HG03280 (cell line): ENCODE measurements at regions not wholly inside any gene's neighbourhood (a gene's known extent, or its start where the extent isn't known, plus 50 kb on each side); places are given as distances from the start of the nearest gene placed in this dataset.
A peak's percentile ranks its signal among the peaks of the same experiment; 100 is the strongest.
"Not testable (repeated sequence)": the region's sequence is repeated elsewhere in the genome, so short reads cannot be mapped to it uniquely, and the experiment has no call there.

Source experiments
- ATAC-seq: cut with Tn5 transposase; IDR thresholded peaks from one replicate; pipeline ENCODE4 v1.9.1; 2021; ENCODE audit warnings: mild to moderate bottlenecking, moderate library complexity; ENCODE audit not compliant: unreplicated experiment

DNA sequence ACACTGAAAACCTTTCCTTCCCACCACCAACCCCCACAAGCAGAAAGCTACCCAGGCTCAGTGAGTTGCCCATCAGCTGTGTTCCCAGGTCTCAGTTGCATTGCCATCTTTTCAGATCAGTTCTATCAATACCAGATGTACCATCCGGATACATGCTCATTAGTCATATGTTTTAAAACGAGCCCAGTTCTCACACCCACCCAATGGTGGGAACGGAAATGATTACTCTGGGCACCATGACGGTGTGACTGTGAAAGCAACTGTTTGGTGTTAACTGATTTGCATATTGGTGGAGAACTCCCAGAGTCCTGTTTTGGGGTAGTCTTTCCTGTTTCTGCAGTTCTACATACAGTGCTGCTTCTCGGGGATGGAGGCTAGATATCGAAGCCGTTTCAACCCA lies 212.3 kb downstream of the TRIM36 start:
- peak; percentile 91 for ATAC-seq

GRCh38 chr5:114953565-114953964 lies 216.1 kb downstream of the TRIM36 start:
- ATAC-seq = no peak

GRCh38 chr5:114952876-114953275 lies 216.8 kb downstream of the TRIM36 start:
- ATAC-seq = no peak

DNA sequence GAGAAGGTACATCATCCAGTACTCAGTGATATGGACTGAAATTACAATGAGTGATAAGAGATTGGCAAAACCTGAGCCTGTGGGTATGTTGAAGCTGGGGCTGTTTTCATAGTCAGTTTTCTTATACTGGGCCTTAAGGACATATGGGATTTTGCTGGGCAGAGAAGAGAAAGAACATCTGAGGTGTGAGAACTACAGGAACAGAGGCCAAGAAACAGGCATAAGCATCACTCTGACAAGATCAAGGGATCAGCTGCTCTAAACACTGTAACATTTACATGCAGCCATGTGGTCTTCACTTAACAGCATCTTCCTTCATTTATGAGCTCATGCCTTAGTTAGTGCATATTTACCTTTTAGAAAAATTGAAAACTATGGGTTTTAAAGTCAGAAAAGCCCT lies 220.0 kb downstream of the TRIM36 start:
- no peak for ATAC-seq

GRCh38 chr5:114948986-114949621 lies 220.6 kb downstream of the TRIM36 start:
- ATAC-seq = no peak

- no peak for ATAC-seq
These were observed 221.3 kb downstream of the TRIM36 start for GRCh38 chr5:114948363-114948762.

DNA sequence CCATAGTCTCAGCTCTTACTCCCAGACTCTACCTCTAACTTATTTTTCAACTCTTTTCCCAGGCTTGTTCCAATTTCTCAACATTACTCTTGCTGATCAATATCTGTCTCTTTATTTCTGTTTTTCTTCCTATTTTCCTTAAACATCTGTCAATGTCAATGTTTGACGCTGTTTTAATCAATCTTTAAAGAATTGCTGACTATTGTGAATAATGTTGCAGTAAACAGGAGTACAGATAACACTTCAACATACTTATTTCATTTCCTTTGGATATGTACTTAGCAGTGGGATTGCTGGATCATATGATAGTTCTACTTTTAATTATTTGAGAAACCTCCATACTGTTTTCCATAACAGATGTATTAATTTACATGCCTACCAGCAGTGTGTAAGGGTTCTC lies 229.0 kb downstream of the TRIM36 start:
- no peak for ATAC-seq

GRCh38 chr5:114935490-114935889 lies 234.2 kb downstream of the TRIM36 start:
- no peak for ATAC-seq

GRCh38 chr5:114928644-114929462 lies 240.9 kb downstream of the TRIM36 start:
- no peak for ATAC-seq

GRCh38 chr5:114924769-114925168 lies 244.9 kb downstream of the TRIM36 start:
- no peak for ATAC-seq

- ATAC-seq = no peak
These were observed 257.4 kb downstream of the TRIM36 start for GRCh38 chr5:114912189-114912920.

GRCh38 chr5:114910727-114911126 lies 259.0 kb downstream of the TRIM36 start:
- no peak for ATAC-seq

DNA sequence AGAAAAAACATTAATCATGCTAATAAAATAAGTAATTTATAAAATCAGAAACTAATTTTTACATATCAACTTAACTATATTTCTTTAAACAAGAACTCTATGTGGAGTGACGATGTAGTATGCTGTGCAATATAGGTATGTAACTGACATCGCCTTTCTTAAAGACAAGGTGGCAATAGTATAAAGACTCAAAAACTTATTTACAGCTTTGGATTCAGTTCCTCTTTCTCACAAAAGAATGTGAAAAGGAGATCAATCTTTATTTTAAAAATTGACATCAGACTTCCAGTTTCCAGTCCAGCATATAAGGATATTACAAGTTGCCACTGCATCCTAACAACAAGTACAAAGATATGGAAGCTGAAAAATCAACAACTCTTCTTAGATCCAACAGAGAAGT lies 260.3 kb downstream of the TRIM36 start:
- no peak for ATAC-seq

DNA sequence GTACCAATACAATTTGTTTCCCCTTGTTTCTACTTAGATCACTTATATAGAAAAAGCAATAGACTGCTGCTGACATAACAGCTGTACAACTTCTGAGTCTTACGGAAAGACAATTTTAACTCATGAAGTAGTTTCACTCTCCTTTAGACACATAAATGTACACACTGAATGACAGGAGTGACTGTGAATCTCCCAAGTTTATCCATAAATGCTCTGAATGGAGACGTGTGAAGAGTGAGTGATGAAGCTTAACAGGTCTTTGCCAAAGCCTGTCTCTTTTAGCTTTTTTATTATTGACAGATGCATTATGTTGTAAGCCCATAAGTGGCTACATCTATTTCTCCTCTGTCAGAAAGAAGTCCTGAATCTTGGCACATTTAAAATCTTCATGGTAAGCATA lies 265.9 kb downstream of the TRIM36 start:
- no peak for ATAC-seq

DNA sequence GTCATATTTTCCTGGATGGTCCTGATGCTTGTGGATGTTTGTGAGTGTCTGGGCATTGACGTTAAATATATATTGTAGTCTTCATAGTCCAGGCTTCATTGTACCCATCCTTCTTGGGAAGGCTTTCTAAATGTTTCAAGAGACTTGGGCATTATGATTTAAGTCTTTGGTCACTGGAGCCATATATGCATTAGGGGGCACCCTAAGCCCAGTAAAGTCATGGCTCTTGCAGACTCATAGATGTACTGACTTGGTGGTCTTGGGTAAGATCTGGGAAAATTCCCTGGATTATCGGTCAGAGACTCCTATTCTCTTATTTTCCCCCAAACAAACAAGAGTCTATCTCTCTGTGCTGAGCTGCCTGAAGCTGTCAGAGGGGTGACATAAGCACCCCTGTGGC lies 271.1 kb downstream of the TRIM36 start:
- ATAC-seq = no peak

DNA sequence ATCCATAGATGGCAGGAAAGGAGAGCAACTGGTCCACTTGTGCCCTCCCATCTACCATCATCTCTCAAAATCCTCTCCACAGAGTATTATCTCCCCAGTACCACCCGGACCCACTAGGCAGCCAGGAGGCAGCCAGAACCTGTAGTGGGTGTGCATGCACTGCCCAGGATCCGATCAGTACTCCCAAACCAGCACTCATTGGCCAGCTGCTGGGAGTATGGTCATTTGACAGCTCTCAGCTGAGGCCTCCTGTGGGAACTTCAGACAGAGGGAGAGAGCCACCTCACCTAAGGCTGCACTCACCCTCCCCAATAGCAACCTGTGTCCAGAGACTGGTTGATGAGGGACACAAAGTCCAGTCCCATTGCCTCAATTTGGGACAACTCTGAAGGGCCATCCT lies 286.0 kb downstream of the TRIM36 start:
- ATAC-seq = no peak

- ATAC-seq = no peak
These were observed 310.3 kb downstream of the TRIM36 start for GRCh38 chr5:114859438-114859735.

DNA sequence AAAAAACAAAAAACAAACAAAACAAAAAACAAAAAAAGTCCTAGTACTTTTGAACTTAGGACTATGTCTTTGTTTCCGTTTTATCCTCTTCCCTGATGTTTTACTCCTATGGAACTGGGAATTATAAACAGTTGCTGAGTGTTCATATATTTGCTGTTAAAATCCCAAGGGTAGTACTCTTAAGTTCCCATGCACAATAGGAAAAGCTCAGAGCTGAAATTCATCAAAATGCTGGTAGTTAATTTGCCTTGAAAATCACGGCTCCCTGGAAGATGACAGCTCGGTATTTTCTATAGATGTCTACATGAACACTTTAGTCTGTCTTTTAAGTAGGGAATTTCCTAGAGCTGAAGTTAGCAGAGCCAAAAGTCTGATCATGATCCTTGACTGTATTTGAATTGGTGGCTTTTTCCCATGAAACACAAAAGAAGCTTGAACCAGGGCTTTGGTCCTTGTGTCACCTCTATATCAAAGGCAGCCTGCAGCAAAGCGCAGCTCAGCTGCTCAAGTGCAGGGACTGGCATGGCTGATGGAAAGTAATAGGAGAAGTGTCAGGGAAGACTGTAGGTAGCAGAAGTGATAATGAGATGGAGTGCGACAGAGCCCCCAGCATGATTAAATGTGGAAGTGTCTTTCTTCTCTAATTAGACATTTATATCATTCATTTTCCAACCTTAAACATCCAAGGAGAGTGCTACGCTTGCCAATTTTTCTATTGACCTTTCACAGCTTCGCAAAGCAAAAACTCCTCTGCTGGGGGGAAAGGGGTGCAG lies 310.9 kb downstream of the TRIM36 start:
- ATAC-seq = no peak

- ATAC-seq = no peak
These were observed 311.7 kb downstream of the TRIM36 start for GRCh38 chr5:114857941-114858551.

- ATAC-seq = not testable (repeated sequence)
These were observed 325.0 kb downstream of the TRIM36 start for GRCh38 chr5:114844711-114845110.

DNA sequence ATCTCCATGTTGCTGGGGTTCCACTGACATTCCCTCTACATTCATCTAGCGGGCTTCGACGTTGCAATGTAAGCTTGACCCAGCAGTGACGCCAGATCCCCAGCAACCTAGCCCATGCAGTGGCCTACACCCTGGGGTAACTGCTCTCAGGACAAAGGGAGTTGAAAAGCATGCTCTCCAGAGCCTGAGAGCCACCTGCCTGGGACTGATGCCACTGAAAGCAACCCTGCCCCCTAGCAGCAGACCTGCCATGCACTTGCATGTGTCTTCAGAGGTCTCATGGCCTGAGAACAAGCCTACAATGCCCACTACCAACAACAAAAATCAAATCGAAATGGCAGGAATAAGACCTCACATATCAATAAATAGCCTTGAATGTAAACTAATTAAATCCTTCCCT lies 330.3 kb downstream of the TRIM36 start:
- ATAC-seq = no peak
